AG04449 (cell line): ENCODE measurements at regions not wholly inside any gene's neighbourhood (a gene's known extent, or its start where the extent isn't known, plus 50 kb on each side); places are given as distances from the start of the nearest gene placed in this dataset.

Experiments
- CTCF ChIA-PET: fragments of 350-600 bp; formaldehyde crosslinking; extraction: SDS; loops from one replicate; lab custom pipeline; 2021; ENCODE audit warnings: antibody characterized with exemption; lab: Yijun Ruan, JAX
- POLR2A ChIA-PET: fragments of 400-600, 350-600 bp; formaldehyde crosslinking; extraction: SDS; loops from one replicate; lab custom pipeline; 2020; ENCODE audit warnings: antibody characterized with exemption, inconsistent platforms; lab: Yijun Ruan, JAX
- DNase-seq: peaks from one replicate; pipeline ENCODE4 v3.0.0-alpha.2; 2010; ENCODE audit warnings: low read depth, low spot score
- H3K4me3 ChIP-seq: 2 replicates; pipeline ENCODE4 v1.5.1; 2011; ENCODE audit warnings: low read depth, mild to moderate bottlenecking, control low read depth, low read length
- CTCF ChIP-seq: IDR thresholded peaks from one replicate; pipeline ENCODE4 v1.5.1; 2011; ENCODE audit warnings: mild to moderate bottlenecking, moderate library complexity, low read length, control low read depth, inconsistent platforms; ENCODE audit not compliant: insufficient read depth; ENCODE audit errors: missing control alignments

GRCh38 chr13:30042272-30042671 lies 191.9 kb upstream of the UBL3 start:
- POLR2A ChIA-PET, result no interaction called here
- no peak for TF ChIP-seq CTCF
- CTCF ChIA-PET, result interaction anchor here (0.9 kb wide), 1 partner anchor 73 kb away, joined by 3 read pairs; no protein-coding TSS in a partner anchor
- DNase-seq, result no peak
- no peak overlapping the region for H3K4me3 ChIP-seq

GRCh38 chr13:30039511-30039911 lies 189.1 kb upstream of the UBL3 start:
- DNase-seq, result no peak
- no peak overlapping the region for H3K4me3 ChIP-seq
- POLR2A ChIA-PET, result no interaction called here
- CTCF ChIA-PET, result interaction anchor here (1.0 to 1.2 kb wide), 2 partner anchors 10 to 268 kb away, joined by 3 read pairs; no protein-coding TSS in a partner anchor
- TF ChIP-seq CTCF, result no peak

- DNase-seq, result no peak
- POLR2A ChIA-PET, result no interaction called here
- CTCF ChIA-PET, result interaction anchor here (0.9 to 1.2 kb wide), 4 partner anchors 8 to 91 kb away, joined by 3 to 4 read pairs (median 3); no protein-coding TSS in a partner anchor
- H3K4me3 ChIP-seq, result no peak overlapping the region
- no peak for TF ChIP-seq CTCF
These were observed 188.5 kb upstream of the UBL3 start for GRCh38 chr13:30038884-30039283.

- ChIA-PET CTCF (interaction anchor here (1.0 to 1.1 kb wide), 2 partner anchors 9 to 77 kb away, joined by 3 to 4 read pairs; no protein-coding TSS in a partner anchor), POLR2A (no interaction called here)
- no peak for DNase-seq
- TF ChIP-seq CTCF, result no peak
- H3K4me3 ChIP-seq, result no peak overlapping the region
These were observed 187.3 kb upstream of the UBL3 start for GRCh38 chr13:30037766-30038165.

GRCh38 chr13:30037306-30037705 lies 186.9 kb upstream of the UBL3 start:
- DNase-seq, result no peak
- H3K4me3 ChIP-seq, result no peak overlapping the region
- CTCF ChIA-PET, result interaction anchor here (1.3 to 4.5 kb wide), 3 partner anchors 77 to 192 kb away, joined by 3 to 24 read pairs (median 7); no protein-coding TSS in a partner anchor
- no peak for TF ChIP-seq CTCF
- POLR2A ChIA-PET, result no interaction called here

- ChIA-PET CTCF (interaction anchor here (0.9 to 4.5 kb wide), 5 partner anchors 10 to 188 kb away, joined by 3 to 24 read pairs (median 4); no protein-coding TSS in a partner anchor), POLR2A (interaction anchor here (0.7 to 2.1 kb wide), 3 partner anchors 9 to 184 kb away, joined by 3 to 4 read pairs (median 4); partner anchors contain the start of gene UBL3)
- TF ChIP-seq CTCF, result no peak
- H3K4me3 ChIP-seq, result no peak overlapping the region
- DNase-seq, result no peak
These were observed 184.0 kb upstream of the UBL3 start for GRCh38 chr13:30034458-30034795.
